ENCODE measurements at regions not wholly inside any gene's neighbourhood (a gene's known extent, or its start where the extent isn't known, plus 50 kb on each side); places are given as distances from the start of the nearest gene placed in this dataset.

- TF ChIP-seq, protein P1, sequence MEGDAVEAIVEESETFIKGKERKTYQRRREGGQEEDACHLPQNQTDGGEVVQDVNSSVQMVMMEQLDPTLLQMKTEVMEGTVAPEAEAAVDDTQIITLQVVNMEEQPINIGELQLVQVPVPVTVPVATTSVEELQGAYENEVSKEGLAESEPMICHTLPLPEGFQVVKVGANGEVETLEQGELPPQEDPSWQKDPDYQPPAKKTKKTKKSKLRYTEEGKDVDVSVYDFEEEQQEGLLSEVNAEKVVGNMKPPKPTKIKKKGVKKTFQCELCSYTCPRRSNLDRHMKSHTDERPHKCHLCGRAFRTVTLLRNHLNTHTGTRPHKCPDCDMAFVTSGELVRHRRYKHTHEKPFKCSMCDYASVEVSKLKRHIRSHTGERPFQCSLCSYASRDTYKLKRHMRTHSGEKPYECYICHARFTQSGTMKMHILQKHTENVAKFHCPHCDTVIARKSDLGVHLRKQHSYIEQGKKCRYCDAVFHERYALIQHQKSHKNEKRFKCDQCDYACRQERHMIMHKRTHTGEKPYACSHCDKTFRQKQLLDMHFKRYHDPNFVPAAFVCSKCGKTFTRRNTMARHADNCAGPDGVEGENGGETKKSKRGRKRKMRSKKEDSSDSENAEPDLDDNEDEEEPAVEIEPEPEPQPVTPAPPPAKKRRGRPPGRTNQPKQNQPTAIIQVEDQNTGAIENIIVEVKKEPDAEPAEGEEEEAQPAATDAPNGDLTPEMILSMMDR (IDR thresholded peaks at IDR 0.05): no peak
- TF ChIP-seq EZH2 (IDR thresholded peaks at IDR 0.05; ENCODE audit: borderline replicate concordance, insufficient read depth, low read depth, low read length, poor library complexity, severe bottlenecking): no peak
Measured at GRCh38 chr2:134155134-134155533, 98.7 kb upstream of the MGAT5 start.
